Breast epithelium (tissue), 3 donors: ENCODE measurements at regions not wholly inside any gene's neighbourhood (a gene's known extent, or its start where the extent isn't known, plus 50 kb on each side); places are given as distances from the start of the nearest gene placed in this dataset.

ENCODE experiments used
- POLR2AphosphoS5 ChIP-seq, 3 donors: sonication (generic); formaldehyde crosslinking; IDR thresholded peaks; one replicate each; pipeline ENCODE4 v1.6.1; 2017; ENCODE audit warnings: antibody characterized with exemption in 3 of 3
- TF ChIP-seq, protein P1 (sequence below), 3 donors: fragments of 450-650 bp; IDR thresholded peaks; one replicate each; pipeline ENCODE4 v1.5.1; 2016 to 2017; ENCODE audit warnings: antibody characterized with exemption in 3 of 3, mild to moderate bottlenecking in 3 of 3, moderate library complexity in 3 of 3

DNA sequence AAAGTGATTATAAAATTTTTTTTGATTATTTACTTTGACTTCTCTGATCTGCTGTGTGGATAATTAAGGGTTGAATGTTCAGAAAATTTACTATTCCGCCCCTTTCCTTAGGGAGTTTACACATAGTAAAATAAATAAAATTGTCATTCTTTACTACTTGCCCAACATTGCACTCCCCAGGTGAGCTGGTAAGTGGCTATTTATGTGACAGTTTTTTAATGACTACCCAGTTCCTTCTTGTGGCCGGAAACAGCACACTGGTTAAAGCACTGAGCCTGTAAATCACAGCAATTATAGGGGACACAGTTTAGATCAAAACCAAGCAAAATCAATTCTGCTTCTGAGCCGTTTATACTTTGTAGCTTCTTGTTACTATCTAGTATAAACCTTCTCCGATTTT, 158.1 kb downstream of the FHIP1A start:
- no peak for TF ChIP-seq POLR2AphosphoS5 (IDR thresholded peaks at IDR 0.05)
- TF ChIP-seq, protein P1, sequence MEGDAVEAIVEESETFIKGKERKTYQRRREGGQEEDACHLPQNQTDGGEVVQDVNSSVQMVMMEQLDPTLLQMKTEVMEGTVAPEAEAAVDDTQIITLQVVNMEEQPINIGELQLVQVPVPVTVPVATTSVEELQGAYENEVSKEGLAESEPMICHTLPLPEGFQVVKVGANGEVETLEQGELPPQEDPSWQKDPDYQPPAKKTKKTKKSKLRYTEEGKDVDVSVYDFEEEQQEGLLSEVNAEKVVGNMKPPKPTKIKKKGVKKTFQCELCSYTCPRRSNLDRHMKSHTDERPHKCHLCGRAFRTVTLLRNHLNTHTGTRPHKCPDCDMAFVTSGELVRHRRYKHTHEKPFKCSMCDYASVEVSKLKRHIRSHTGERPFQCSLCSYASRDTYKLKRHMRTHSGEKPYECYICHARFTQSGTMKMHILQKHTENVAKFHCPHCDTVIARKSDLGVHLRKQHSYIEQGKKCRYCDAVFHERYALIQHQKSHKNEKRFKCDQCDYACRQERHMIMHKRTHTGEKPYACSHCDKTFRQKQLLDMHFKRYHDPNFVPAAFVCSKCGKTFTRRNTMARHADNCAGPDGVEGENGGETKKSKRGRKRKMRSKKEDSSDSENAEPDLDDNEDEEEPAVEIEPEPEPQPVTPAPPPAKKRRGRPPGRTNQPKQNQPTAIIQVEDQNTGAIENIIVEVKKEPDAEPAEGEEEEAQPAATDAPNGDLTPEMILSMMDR (IDR thresholded peaks at IDR 0.05), result no peak
